IgD-negative memory B cell (primary cell): ENCODE measurements at regions not wholly inside any gene's neighbourhood (a gene's known extent, or its start where the extent isn't known, plus 50 kb on each side); places are given as distances from the start of the nearest gene placed in this dataset.

ENCODE experiments used
- H3K27ac Mint-ChIP-seq, 3 donors: one replicate each; pipeline ENCODE4 v1.8.0; 2020 to 2022; ENCODE audit warnings: mild to moderate bottlenecking in 3 of 3, mixed read lengths in 3 of 3, moderate library complexity in 1 of 3
- H3K27me3 Mint-ChIP-seq: one replicate; pipeline ENCODE4 v1.8.0; 2021; ENCODE audit warnings: mixed read lengths
- H3K36me3 Mint-ChIP-seq: one replicate; pipeline ENCODE4 v1.8.0; 2020; ENCODE audit warnings: mild to moderate bottlenecking, mixed read lengths
- H3K4me1 Mint-ChIP-seq, 3 donors: one replicate each; pipeline ENCODE4 v1.8.0; 2020 to 2022; ENCODE audit warnings: mixed read lengths in 3 of 3, mild to moderate bottlenecking in 1 of 3
- H3K4me3 Mint-ChIP-seq, 4 donors: one replicate each; pipeline ENCODE4 v1.8.0; 2020 to 2022; ENCODE audit warnings: mild to moderate bottlenecking in 4 of 4, mixed read lengths in 4 of 4, moderate library complexity in 3 of 4
- H3K9me3 Mint-ChIP-seq, 3 donors: one replicate each; pipeline ENCODE4 v1.8.0; 2020 to 2021; ENCODE audit warnings: mixed read lengths in 3 of 3, mild to moderate bottlenecking in 1 of 3

DNA sequence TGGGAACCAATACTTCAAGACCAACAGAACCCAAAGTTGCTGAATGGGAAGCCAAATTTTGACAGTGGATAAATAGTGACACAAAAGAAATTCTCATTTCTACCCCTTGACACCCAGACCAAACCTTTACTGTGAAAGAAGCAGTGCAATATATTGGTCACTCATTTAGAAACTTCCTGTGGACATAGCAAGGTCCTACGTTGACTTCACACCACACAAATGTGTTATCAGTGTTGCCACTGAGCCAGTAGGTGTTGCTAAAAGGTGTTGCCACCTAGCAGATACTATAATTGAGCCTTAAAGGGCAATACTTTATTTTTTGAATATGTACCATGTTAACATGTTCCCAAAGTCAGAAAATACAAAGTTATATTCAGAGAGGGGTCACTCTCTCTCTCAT lies 1008.9 kb upstream of the CDH2 start:
- no peak overlapping the region for H3K4me3 Mint-ChIP-seq
- no peak overlapping the region for H3K27ac Mint-ChIP-seq

DNA sequence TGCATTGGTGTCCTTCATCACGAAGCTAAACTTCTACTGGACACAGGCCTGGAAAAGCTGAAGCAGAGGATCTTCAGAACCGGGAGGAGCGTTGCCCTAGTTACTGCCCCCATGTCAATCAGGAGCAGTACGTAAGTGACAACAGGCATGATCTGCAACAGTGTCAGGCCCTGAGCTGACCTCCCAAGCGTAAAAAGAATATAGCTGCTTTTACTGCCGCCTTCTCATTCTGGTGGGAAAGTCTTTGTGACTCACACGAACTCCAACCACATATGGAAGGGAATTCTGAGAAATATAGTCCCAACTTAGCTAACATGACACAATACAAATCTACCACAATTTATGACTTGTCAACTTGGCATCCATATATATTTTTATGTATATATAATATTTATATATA lies 1007.7 kb upstream of the CDH2 start:
- Mint-ChIP-seq H3K4me3 (no peak overlapping the region), H3K4me1 (no peaks in the 10 kb centered on the region), H3K36me3 (no peaks in the 10 kb centered on the region), H3K27ac (no peak overlapping the region), H3K9me3 (peaks cover 0 to 14% (median 4%) of the 10 kb centered on the region in 3 donors), H3K27me3 (no peaks in the 10 kb centered on the region)

More for the DNA sequence above, 1008.9 kb upstream of the CDH2 start:
- peaks cover 0 to 10% (median 7%) of the 10 kb centered on the region in 3 donors for H3K9me3 Mint-ChIP-seq
- no peaks in the 10 kb centered on the region for H3K36me3 Mint-ChIP-seq
- H3K4me1 Mint-ChIP-seq = no peaks in the 10 kb centered on the region
- H3K27me3 Mint-ChIP-seq = no peaks in the 10 kb centered on the region

DNA sequence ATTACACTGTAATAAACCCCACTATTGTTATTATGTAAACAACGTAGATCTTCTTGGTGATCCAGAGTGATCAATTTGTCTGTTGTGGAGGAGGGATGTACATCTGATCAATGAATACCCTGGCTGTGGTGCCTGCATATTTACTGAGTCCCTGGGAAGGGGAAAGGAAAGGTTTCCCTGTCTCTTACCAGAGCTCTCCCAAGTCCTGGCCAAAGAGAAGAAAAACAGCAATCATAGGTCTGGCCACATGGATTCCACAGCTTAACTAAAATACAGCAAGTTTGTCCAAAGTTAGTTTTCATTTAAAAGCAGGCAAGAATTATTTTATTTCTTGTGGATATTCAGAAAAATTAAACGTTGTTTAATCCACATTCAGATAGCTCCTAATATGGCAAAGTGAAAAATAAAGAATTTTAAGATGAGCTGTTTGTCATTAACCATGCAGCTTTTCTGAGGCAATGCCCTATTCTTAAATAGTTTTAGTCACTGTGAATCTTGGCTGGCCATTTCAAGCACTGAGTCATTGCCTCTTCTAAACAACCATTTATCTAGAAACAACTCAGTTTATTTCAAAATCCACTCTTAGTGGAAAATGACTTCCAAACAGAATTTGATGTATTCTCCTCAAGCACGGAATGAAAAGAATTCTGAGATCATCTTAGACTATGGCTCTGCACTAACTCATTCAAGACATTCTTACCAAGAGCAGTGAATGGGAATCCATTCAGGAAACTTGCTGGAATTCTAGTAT lies 1004.4 kb upstream of the CDH2 start:
- Mint-ChIP-seq H3K4me3 (no peak overlapping the region), H3K27ac (no peak overlapping the region), H3K4me1 (no peaks in the 10 kb centered on the region), H3K36me3 (peaks cover 1% of the 10 kb centered on the region), H3K9me3 (peaks cover 1 to 21% (median 3%) of the 10 kb centered on the region in 3 donors), H3K27me3 (no peaks in the 10 kb centered on the region)

DNA sequence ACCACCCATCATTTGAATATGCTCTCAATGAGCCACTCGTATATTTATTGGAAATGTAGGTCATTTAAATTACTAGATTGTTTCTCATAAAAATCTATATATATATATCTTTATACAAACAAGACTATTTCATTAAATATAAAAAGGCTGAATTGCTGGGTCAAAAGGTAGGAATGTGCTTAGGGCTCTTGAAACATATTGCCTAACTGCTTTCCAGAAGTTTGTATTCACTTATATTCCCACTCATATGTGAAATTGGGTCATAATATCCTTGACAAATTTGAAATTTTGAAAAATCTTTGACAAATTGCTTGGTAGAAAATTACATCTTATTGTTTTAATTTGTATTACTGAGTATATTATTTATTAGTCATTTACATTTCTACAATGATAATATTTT lies 999.8 kb upstream of the CDH2 start:
- Mint-ChIP-seq H3K36me3 (peaks cover 1% of the 10 kb centered on the region), H3K4me3 (no peak overlapping the region), H3K27me3 (no peaks in the 10 kb centered on the region), H3K4me1 (no peaks in the 10 kb centered on the region), H3K9me3 (peaks cover 1 to 13% (median 2%) of the 10 kb centered on the region in 3 donors), H3K27ac (no peak overlapping the region)

DNA sequence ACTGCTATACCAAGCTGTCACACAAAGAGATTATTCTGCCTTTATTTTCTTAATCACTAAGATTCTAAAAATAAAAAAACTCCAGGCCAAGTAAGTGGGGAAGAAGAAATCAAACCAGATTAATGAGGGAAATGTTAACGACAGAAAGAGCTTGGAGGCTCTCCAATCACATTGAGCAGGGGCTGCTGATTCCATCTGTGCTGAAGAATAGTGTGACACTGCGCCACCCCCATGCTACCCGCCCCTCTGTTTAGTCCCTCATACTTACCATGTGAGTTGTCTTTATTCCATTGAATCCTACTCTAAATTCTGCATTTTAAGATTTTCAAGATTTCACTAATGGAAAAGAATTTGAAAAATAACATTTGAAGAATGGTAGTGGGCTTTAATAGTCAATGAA lies 998.0 kb upstream of the CDH2 start:
- Mint-ChIP-seq H3K9me3 (peaks cover 2 to 8% (median 3%) of the 10 kb centered on the region in 3 donors), H3K4me3 (no peak overlapping the region), H3K36me3 (peaks cover 1% of the 10 kb centered on the region), H3K4me1 (no peaks in the 10 kb centered on the region), H3K27me3 (no peaks in the 10 kb centered on the region), H3K27ac (no peak overlapping the region)

DNA sequence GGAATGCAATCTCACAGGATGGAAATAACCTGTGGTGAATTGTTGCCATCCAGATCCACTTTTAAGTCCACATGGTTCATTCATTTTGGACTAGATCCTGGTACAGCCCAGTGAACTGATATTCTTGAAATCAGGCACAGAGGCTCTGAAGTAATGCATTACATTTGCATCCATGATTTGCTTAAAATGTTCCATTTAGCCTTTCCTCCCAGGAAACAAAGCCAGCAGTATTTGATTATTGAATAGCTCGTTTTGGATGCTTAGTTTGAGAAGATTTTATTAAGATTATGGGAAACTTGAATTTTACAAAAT lies 995.8 kb upstream of the CDH2 start:
- H3K4me1 Mint-ChIP-seq = no peaks in the 10 kb centered on the region
- peaks cover 3 to 15% (median 4%) of the 10 kb centered on the region in 3 donors for H3K9me3 Mint-ChIP-seq
- no peak overlapping the region for H3K27ac Mint-ChIP-seq
- no peaks in the 10 kb centered on the region for H3K27me3 Mint-ChIP-seq
- no peaks in the 10 kb centered on the region for H3K36me3 Mint-ChIP-seq
- H3K4me3 Mint-ChIP-seq = no peak overlapping the region

DNA sequence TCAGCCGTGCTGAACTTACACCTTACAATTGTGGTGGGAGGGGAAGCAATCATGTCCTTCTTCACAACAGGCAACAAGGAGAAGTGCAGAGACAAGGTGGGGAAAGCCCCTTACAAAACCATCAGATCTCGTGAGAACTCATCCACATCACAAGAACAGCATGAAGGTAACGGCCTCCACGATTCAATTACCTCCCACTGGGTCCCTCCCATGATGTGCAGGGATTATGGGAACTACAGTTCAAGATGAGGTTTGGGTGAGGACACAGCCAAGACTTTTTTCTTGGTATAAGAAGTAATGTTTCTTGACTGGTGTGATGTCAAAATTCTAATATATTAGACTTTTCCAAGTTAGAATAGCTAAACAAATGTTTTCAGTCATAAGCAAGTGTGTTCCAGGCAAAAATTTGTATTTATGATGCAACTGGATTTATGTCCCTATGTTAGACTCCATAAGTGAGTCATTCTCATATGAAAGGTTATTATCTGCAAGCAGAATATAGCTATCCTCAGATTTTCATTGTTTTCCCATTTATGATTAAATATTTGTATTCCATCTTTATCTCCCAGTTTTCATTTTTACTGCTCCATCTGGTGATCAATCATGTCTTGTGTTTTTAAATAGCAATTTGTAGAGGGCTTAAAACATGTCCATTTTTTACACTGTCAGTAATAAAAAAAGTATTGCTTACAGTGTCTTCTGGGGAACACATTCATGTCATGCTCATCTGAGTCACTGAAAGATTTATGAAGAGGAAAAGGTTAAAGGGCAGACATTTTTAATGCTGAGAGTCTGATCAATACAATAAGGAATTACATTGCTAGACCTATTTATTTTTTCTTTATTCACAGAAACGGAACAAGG lies 995.2 kb upstream of the CDH2 start:
- Mint-ChIP-seq H3K4me3 (no peak overlapping the region), H3K4me1 (no peaks in the 10 kb centered on the region), H3K36me3 (no peaks in the 10 kb centered on the region), H3K27me3 (no peaks in the 10 kb centered on the region), H3K9me3 (peaks cover 2 to 11% (median 4%) of the 10 kb centered on the region in 3 donors), H3K27ac (no peak overlapping the region)

DNA sequence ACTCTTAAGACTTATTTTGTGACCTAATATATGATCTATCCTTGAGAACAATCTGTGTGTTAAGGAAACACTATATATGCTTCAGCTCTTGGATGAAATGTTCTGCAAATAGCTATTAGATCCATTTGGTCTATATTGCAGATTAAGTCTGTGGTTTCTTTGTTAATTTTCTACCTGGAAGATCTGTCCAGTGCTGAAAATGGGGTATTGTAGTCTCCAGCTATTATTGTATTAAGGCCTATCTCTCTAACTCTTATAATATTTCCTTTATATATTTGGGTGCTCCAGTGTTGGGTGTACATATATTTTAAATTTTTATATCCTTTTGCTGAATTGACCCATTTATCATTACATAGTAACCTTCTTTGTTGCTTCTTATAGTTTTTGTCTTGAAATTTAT lies 992.7 kb upstream of the CDH2 start:
- H3K9me3 Mint-ChIP-seq = peaks cover 2 to 16% (median 4%) of the 10 kb centered on the region in 3 donors
- no peak overlapping the region for H3K27ac Mint-ChIP-seq
- H3K4me1 Mint-ChIP-seq = no peaks in the 10 kb centered on the region

DNA sequence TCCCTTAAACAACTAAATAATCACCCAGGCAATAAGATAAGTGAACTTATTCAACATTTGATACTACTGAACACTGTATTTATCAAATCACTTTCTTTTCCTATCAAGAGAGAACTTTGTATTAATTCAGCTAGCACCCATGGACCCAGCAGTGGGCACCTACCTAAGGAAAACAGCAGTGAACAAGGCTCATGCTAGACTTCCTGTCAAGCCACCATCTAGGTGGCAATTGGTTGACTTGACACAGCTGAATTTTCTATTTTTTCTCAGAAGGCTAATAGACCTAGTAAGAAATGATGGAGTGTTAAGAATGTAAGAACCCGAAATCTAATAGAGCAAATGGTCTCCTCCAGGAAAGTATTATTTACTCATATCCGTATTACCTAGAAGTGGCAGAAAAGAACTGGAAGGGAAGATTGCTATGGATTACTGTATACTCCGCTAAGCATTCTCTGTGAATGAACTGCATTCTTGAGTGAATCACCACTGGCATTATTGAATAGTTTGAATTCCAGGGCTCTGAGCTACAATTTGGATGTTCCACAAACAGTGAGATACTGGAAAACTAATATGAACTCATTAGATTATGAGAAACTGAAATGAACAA lies 988.2 kb upstream of the CDH2 start:
- Mint-ChIP-seq H3K4me1 (no peaks in the 10 kb centered on the region), H3K27ac (no peak overlapping the region)

More for the DNA sequence above, 992.7 kb upstream of the CDH2 start:
- no peaks in the 10 kb centered on the region for H3K27me3 Mint-ChIP-seq
- no peaks in the 10 kb centered on the region for H3K36me3 Mint-ChIP-seq
- no peak overlapping the region for H3K4me3 Mint-ChIP-seq

DNA sequence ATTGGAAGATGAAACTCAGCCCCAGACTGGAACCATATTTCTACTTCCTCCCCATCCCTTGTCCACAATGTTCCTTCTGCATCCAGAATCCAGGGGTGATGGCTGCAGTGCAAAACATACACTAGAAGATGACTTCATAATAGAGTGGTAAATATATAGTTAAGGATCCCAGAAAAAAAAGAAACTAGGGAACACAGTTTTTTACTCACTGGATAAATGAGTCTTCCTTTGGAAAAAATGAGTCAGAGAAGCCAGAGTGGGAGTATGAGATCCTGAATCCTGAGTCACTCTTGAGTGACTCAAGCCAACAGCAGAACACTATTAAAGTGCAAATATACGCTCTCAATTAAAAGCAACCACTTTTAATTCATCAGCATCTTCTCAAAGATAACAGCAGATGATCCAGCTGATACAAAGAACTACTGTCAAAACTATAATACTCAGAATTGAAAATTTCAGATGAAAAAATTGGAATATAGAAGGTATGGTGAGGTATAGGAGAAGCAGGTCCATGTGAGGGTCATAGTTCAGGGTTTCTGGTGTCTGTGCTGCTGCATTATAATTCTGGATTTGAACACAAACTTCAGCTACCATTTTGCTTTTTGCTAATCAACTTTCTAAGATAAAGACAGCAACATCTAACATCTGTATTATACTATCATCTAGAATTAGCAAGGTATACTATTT lies 987.2 kb upstream of the CDH2 start:
- Mint-ChIP-seq H3K27ac (no peak overlapping the region), H3K36me3 (no peaks in the 10 kb centered on the region), H3K4me1 (no peaks in the 10 kb centered on the region)

More for the DNA sequence above, 988.2 kb upstream of the CDH2 start:
- H3K4me3 Mint-ChIP-seq = no peak overlapping the region
- H3K36me3 Mint-ChIP-seq = no peaks in the 10 kb centered on the region
- H3K27me3 Mint-ChIP-seq = no peaks in the 10 kb centered on the region
- peaks cover 0 to 16% (median 2%) of the 10 kb centered on the region in 3 donors for H3K9me3 Mint-ChIP-seq

DNA sequence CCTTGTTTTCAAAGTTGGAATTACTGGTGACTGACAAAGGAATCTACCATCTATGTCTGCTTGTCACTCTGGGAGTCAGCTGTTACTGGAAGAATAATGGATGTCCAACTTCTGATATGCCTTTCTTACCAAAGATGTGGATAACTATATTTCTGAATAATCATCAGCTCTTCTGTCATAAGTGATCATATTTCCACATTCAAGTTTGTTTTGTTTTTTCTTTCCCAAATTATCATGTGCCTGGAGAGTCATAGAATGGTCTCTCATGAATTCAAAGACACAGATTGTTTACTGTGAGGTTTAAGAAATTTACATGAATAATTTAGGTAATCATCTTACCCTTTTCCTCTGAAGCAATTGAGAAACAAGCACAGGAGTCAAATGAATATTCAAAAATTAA lies 986.7 kb upstream of the CDH2 start:
- peaks cover 0 to 6% (median 2%) of the 10 kb centered on the region in 3 donors for H3K9me3 Mint-ChIP-seq
- no peaks in the 10 kb centered on the region for H3K4me1 Mint-ChIP-seq
- no peaks in the 10 kb centered on the region for H3K27me3 Mint-ChIP-seq
- H3K27ac Mint-ChIP-seq = no peak overlapping the region
- H3K36me3 Mint-ChIP-seq = no peaks in the 10 kb centered on the region
- H3K4me3 Mint-ChIP-seq = no peak overlapping the region

More for the DNA sequence above, 987.2 kb upstream of the CDH2 start:
- Mint-ChIP-seq H3K4me3 (no peak overlapping the region), H3K9me3 (peaks cover 0 to 12% (median 2%) of the 10 kb centered on the region in 3 donors), H3K27me3 (no peaks in the 10 kb centered on the region)

DNA sequence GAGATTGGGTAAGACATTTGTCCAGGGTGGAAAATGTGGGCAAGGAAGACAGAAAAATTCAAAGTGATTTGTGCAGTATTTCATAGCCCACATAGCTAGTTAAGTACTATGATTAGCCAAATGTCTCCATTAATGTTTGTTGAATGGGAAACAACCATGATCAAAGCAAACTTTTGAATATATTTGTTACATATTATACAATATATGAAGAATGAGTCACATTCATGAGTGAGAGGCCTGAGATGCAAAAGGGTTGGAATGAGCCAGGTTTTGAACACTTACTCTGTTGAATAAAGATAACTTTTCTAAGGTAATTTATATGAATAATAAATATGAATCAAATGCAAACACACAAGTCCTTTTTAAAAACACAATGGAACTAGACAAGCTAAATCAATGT lies 984.5 kb upstream of the CDH2 start:
- no peaks in the 10 kb centered on the region for H3K4me1 Mint-ChIP-seq
- H3K27me3 Mint-ChIP-seq = no peaks in the 10 kb centered on the region
- no peak overlapping the region for H3K4me3 Mint-ChIP-seq
- H3K27ac Mint-ChIP-seq = no peak overlapping the region
- peaks cover 0 to 2% (median under 1%) of the 10 kb centered on the region in 3 donors for H3K9me3 Mint-ChIP-seq
- H3K36me3 Mint-ChIP-seq = no peaks in the 10 kb centered on the region

DNA sequence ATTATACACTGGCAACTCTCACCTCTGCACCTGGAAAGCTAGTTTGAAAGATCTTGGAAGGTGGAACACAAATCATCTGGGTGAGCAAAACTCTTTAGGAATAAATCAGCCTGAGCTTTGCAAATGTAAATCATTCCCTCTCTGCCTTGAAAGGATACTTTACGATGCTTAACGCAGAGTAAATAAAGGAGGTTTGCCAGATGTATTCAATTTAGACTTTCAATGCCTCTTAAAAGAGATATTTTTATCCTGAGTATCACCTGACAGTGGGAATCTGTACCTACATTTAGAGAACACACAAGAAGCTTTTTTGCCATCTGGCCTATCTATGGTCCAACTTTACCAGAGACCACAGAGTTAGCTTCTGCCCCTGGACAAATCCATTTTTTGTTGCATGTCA lies 983.2 kb upstream of the CDH2 start:
- no peak overlapping the region for H3K27ac Mint-ChIP-seq
- no peaks in the 10 kb centered on the region for H3K27me3 Mint-ChIP-seq
- H3K4me3 Mint-ChIP-seq = no peak overlapping the region
- H3K9me3 Mint-ChIP-seq = peaks cover 0 to 2% (median 0%) of the 10 kb centered on the region in 3 donors
- H3K36me3 Mint-ChIP-seq = no peaks in the 10 kb centered on the region
- H3K4me1 Mint-ChIP-seq = no peaks in the 10 kb centered on the region

DNA sequence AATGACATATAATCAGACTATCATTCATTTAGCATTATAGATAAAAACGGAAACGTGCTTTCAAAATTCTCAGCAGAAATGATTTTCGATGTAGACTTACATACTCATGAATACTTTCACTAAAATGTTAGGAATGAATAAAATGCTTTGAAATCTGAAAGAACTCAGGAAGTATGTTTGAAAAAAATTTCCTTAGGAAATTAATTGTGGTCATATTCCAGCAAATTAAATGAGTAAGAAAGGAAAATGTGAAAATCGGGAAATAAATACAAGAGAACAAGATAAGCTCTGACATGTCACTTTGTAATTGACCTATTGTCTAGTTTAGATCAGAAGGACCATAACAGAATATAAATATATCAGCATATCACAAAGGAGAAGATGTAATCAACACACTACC lies 981.0 kb upstream of the CDH2 start:
- Mint-ChIP-seq H3K4me3 (no peak overlapping the region), H3K27ac (no peak overlapping the region), H3K27me3 (no peaks in the 10 kb centered on the region), H3K36me3 (no peaks in the 10 kb centered on the region), H3K4me1 (no peaks in the 10 kb centered on the region), H3K9me3 (peaks cover 0 to 6% (median 6%) of the 10 kb centered on the region in 3 donors)
